HEK293 (cell line): ENCODE measurements at regions not wholly inside any gene's neighbourhood (a gene's known extent, or its start where the extent isn't known, plus 50 kb on each side); places are given as distances from the start of the nearest gene placed in this dataset.

ENCODE experiments used
- BCL11B ChIP-seq: fragments of 450-650 bp; formaldehyde crosslinking; IDR thresholded peaks from 2 replicates; pipeline ENCODE4 v1.5.1; 2016; ENCODE audit warnings: low read depth, missing biosample characterization, missing genetic modification characterization
- CTCF ChIP-seq: fragments of 450-650 bp; formaldehyde crosslinking; IDR thresholded peaks from 2 replicates; pipeline ENCODE4 v1.5.1; 2016; ENCODE audit warnings: missing biosample characterization, missing genetic modification characterization
- OSR2 ChIP-seq: fragments of 450-650 bp; formaldehyde crosslinking; IDR thresholded peaks from 2 replicates; pipeline ENCODE4 v1.5.1; 2016; ENCODE audit warnings: missing biosample characterization, missing genetic modification characterization
- PRDM6 ChIP-seq: fragments of 450-650 bp; formaldehyde crosslinking; IDR thresholded peaks from 2 replicates; pipeline ENCODE4 v1.5.1; 2017; ENCODE audit warnings: missing biosample characterization, missing genetic modification characterization
- REST ChIP-seq: fragments of 450-650 bp; formaldehyde crosslinking; IDR thresholded peaks from 2 replicates; pipeline ENCODE4 v1.5.1; 2016; ENCODE audit warnings: missing biosample characterization, missing genetic modification characterization
- ZNF112 ChIP-seq: fragments of 450-650 bp; formaldehyde crosslinking; IDR thresholded peaks from 2 replicates; pipeline ENCODE4 v1.5.0; 2017; ENCODE audit warnings: missing biosample characterization, missing genetic modification characterization
- ZNF274 ChIP-seq, 2 experiments: fragments of 200-500 bp in 1 of 2; fragments of 450-650 bp in 1 of 2; sonication (Bioruptor generic) in 1 of 2; formaldehyde crosslinking in 1 of 2; IDR thresholded peaks; 2 replicates each; pipeline versions ENCODE4 v1.5.1 to v1.6.1; 2014 to 2016; ENCODE audit warnings: borderline replicate concordance in 1 of 2, inconsistent platforms in 1 of 2, low read length in 1 of 2, missing biosample characterization in 1 of 2, missing genetic modification characterization in 1 of 2
- ZNF362 ChIP-seq: fragments of 450-650 bp; formaldehyde crosslinking; IDR thresholded peaks from 2 replicates; pipeline ENCODE4 v1.5.1; 2016; ENCODE audit warnings: missing biosample characterization, missing genetic modification characterization
- ZNF639 ChIP-seq: fragments of 450-650 bp; formaldehyde crosslinking; IDR thresholded peaks from 2 replicates; pipeline ENCODE4 v1.5.1; 2016; ENCODE audit warnings: missing biosample characterization, missing genetic modification characterization

GRCh38 chr4:45770958-45771357 is 352.9 kb downstream of the GABRG1 start:
- TF ChIP-seq CTCF = no peak
- no peak for TF ChIP-seq ZNF362 (tag by site-specific recombination)
- no peak for TF ChIP-seq BCL11B (tag by site-specific recombination)
- no peak for TF ChIP-seq OSR2
- TF ChIP-seq REST (tag by site-specific recombination) = no peak
- no peak for TF ChIP-seq ZNF639
- TF ChIP-seq ZNF274 (IDR thresholded peaks at IDR 0.05; ENCODE audit: low read length) = no peak
- no peak for TF ChIP-seq ZNF274 (tag by site-specific recombination; IDR thresholded peaks at IDR 0.05; ENCODE audit: borderline replicate concordance)
- no peak for TF ChIP-seq PRDM6 (tag by site-specific recombination)
- no peak for TF ChIP-seq ZNF112 (tag by site-specific recombination)
